Endothelial cell of umbilical vein (primary cell): ENCODE measurements at regions not wholly inside any gene's neighbourhood (a gene's known extent, or its start where the extent isn't known, plus 50 kb on each side); places are given as distances from the start of the nearest gene placed in this dataset.

Source experiments
- BruUV-seq: library from RNA; stranded (reverse); fragments of 400-500 nt; replicated peaks from 2 replicates; lab custom pipeline; 2021; lab: Mats Ljungman, UMichigan
- CTCF ChIA-PET: fragments of 300-600, 350-600 bp; sonication (Branson Sonifier 250); formaldehyde crosslinking; loops from one replicate; lab custom pipeline; 2021; ENCODE audit warnings: antibody characterized with exemption, inconsistent platforms; lab: Charles Lee
- POLR2A ChIA-PET: fragments of 300-600, 350-600 bp; sonication (Branson Sonifier 250); formaldehyde crosslinking; loops from one replicate; lab custom pipeline; 2021; ENCODE audit warnings: antibody characterized with exemption, inconsistent platforms; lab: Charles Lee
- DNase-seq: peaks from one replicate; pipeline ENCODE4 v3.0.0-alpha.2; 2011; ENCODE audit warnings: low read depth, low spot score
- FAIRE-seq: peaks from 2 replicates; lab custom pipeline; 2011; peaks lifted over from hg19 to GRCh38; lab: Jason Lieb, UNC
- H2AFZ ChIP-seq: 2 replicates; pipeline ENCODE4 v1.6.0; 2012; ENCODE audit warnings: low read depth, low read length, control low read depth, inconsistent platforms
- H3K27ac ChIP-seq: 2 replicates; pipeline ENCODE4 v1.5.1; 2011; ENCODE audit warnings: low read depth, mild to moderate bottlenecking, control low read depth, low read length, moderate library complexity; ENCODE audit not compliant: insufficient read depth
- H3K27me3 ChIP-seq, 2 experiments: 2 replicates each; pipeline versions ENCODE4 v1.6.0 to v1.6.1; 2011; ENCODE audit warnings: low read length in 2 of 2, mixed read lengths in 1 of 2; ENCODE audit not compliant: control insufficient read depth in 2 of 2, insufficient read depth in 2 of 2
- H3K36me3 ChIP-seq, 2 experiments: 2 replicates in 1 of 2; 3 replicates in 1 of 2; pipeline ENCODE4 v1.5.1; 2011; ENCODE audit warnings: low read length in 2 of 2, mild to moderate bottlenecking in 1 of 2, moderate library complexity in 1 of 2; ENCODE audit not compliant: control insufficient read depth in 2 of 2, insufficient read depth in 2 of 2; ENCODE audit errors: extremely low read depth in 1 of 2
- H3K4me1 ChIP-seq: 3 replicates; pipeline ENCODE4 v1.5.1; 2011; ENCODE audit warnings: mild to moderate bottlenecking, low read length; ENCODE audit not compliant: control insufficient read depth, insufficient read depth; ENCODE audit errors: extremely low read depth
- H3K4me2 ChIP-seq: 2 replicates; pipeline ENCODE4 v1.6.1; 2011; ENCODE audit warnings: low read length, control low read depth, mixed read lengths; ENCODE audit not compliant: insufficient read depth
- H3K4me3 ChIP-seq, 3 experiments: fragments of 200-600 bp in 1 of 3; sonication (generic), shearing (Covaris generic) in 1 of 3; replicated peaks in 1 of 3; 2 replicates each; pipeline ENCODE4 v1.5.1; 2011 to 2016; ENCODE audit warnings: control low read depth in 3 of 3, low read length in 3 of 3, mild to moderate bottlenecking in 2 of 3, inconsistent platforms in 1 of 3, low read depth in 1 of 3, moderate library complexity in 1 of 3; ENCODE audit not compliant: insufficient read depth in 1 of 3
- H3K79me2 ChIP-seq: 2 replicates; pipeline ENCODE4 v1.6.0; 2012; ENCODE audit warnings: low read length, inconsistent platforms; ENCODE audit not compliant: control insufficient read depth, insufficient read depth
- H3K9ac ChIP-seq: replicated peaks from 2 replicates; pipeline ENCODE3; 2011; ENCODE audit warnings: low read length, control low read depth; ENCODE audit not compliant: insufficient read depth; ENCODE audit errors: extremely low read depth
- H3K9me1 ChIP-seq: replicated peaks from 3 replicates; pipeline ENCODE4 v1.6.0; 2011; ENCODE audit warnings: mild to moderate bottlenecking, low read length; ENCODE audit not compliant: control insufficient read depth, insufficient read depth; ENCODE audit errors: extremely low read depth
- H3K9me3 ChIP-seq: replicated peaks from 2 replicates; pipeline ENCODE4 v1.5.1; 2012; ENCODE audit warnings: low read length, inconsistent platforms; ENCODE audit not compliant: control insufficient read depth, insufficient read depth
- H4K20me1 ChIP-seq: replicated peaks from 2 replicates; pipeline ENCODE3; 2011; ENCODE audit warnings: mild to moderate bottlenecking, low read length; ENCODE audit not compliant: control insufficient read depth, insufficient read depth; ENCODE audit errors: extremely low read depth
- CTCF ChIP-seq, 2 donors: IDR thresholded peaks; 1 replicate in 1 of 2; 2 replicates in 1 of 2; pipeline ENCODE4 v1.5.1; 2011; ENCODE audit warnings: low read length in 2 of 2, mild to moderate bottlenecking in 2 of 2, moderate library complexity in 2 of 2, control low read depth in 1 of 2, inconsistent platforms in 1 of 2, low read depth in 1 of 2; ENCODE audit not compliant: insufficient read depth in 1 of 2; ENCODE audit errors: extremely low read depth in 1 of 2
- EZH2 ChIP-seq: IDR thresholded peaks from 2 replicates; pipeline ENCODE4 v1.6.1; 2012; ENCODE audit warnings: borderline replicate concordance, low read depth, mild to moderate bottlenecking, moderate library complexity, low read length, inconsistent platforms; ENCODE audit not compliant: severe bottlenecking
- FOS ChIP-seq: IDR thresholded peaks from 2 replicates; pipeline ENCODE4 v1.6.1; 2011; ENCODE audit warnings: mild to moderate bottlenecking, low read length, moderate library complexity, borderline replicate concordance; ENCODE audit not compliant: insufficient read depth
- GATA2 ChIP-seq: IDR thresholded peaks from 2 replicates; pipeline ENCODE4 v1.7.0; 2011; ENCODE audit warnings: low read depth, mild to moderate bottlenecking, moderate library complexity, mixed read lengths, low read length; ENCODE audit not compliant: insufficient read length, insufficient read depth
- JUN ChIP-seq: IDR thresholded peaks from 2 replicates; pipeline ENCODE4 v1.6.1; 2011; ENCODE audit warnings: borderline replicate concordance, low read depth; ENCODE audit not compliant: insufficient read length, insufficient read depth
- MAX ChIP-seq: IDR thresholded peaks from 2 replicates; pipeline ENCODE4 v1.6.1; 2011; ENCODE audit not compliant: insufficient read depth, insufficient read length
- POLR2A ChIP-seq: IDR thresholded peaks from 2 replicates; pipeline ENCODE4 v1.6.1; 2012; ENCODE audit warnings: low read depth, mild to moderate bottlenecking, control low read depth, low read length
- POLR2AphosphoS5 ChIP-seq: IDR thresholded peaks from 2 replicates; pipeline ENCODE4 v1.6.1; 2012; ENCODE audit warnings: low read depth, mild to moderate bottlenecking, control low read depth, low read length, moderate library complexity; ENCODE audit not compliant: insufficient read depth
- dilution Hi-C: fragments of 300-500 bp; cut with MboI; formaldehyde crosslinking; loops from one replicate; pipeline ENCODE4 v1.15.0; 2019; ENCODE audit warnings: low sequenced_read_pairs; ENCODE audit not compliant: extremely low pct_ligation_motif_present
- intact Hi-C: fragments of 100-400 bp; cut with micrococcal nuclease; formaldehyde crosslinking; loops from one replicate; pipeline ENCODE4 v1.10.0; 2022

- intact Hi-C loops = no loop called here
- no peaks in the 10 kb centered on the region for H4K20me1 ChIP-seq
- H3K9me3 ChIP-seq = no peaks in the 10 kb centered on the region
- no peak for DNase-seq
- H3K27me3 ChIP-seq = no peaks in the 10 kb centered on the region
- ChIA-PET POLR2A (no interaction called here), CTCF (no interaction called here)
- dilution Hi-C loops = no loop called here
- H3K36me3 ChIP-seq = no peaks in the 10 kb centered on the region
- no peak overlapping the region for H3K4me2 ChIP-seq
- no peak for TF ChIP-seq POLR2A
- no peak for TF ChIP-seq EZH2
- no peak for TF ChIP-seq MAX
- no peak overlapping the region for H3K4me3 ChIP-seq
- no peak overlapping the region for H2AFZ ChIP-seq
- H3K79me2 ChIP-seq = no peaks in the 10 kb centered on the region
- FAIRE-seq = no peak
- H3K9me1 ChIP-seq = no peaks in the 10 kb centered on the region
- no peak overlapping the region for H3K9ac ChIP-seq
- BruUV-seq = no TSS peak
- no peaks in the 10 kb centered on the region for H3K4me1 ChIP-seq
- H3K27ac ChIP-seq = no peak overlapping the region
Measured at GRCh38 chr1:29628190-29628589, 391.9 kb downstream of the PTPRU start.

GRCh38 chr1:29626726-29627125 is 390.4 kb downstream of the PTPRU start:
- DNase-seq (no peak), FAIRE-seq (no peak)
- ChIA-PET POLR2A (no interaction called here), CTCF (no interaction called here)
- Histone ChIP-seq H4K20me1 (no peaks in the 10 kb centered on the region), H3K36me3 (no peaks in the 10 kb centered on the region), H3K4me3 (no peak overlapping the region), H3K9ac (no peak overlapping the region), H3K27ac (no peak overlapping the region), H3K9me3 (no peaks in the 10 kb centered on the region), H3K79me2 (no peaks in the 10 kb centered on the region), H3K4me1 (no peaks in the 10 kb centered on the region), H2AFZ (no peak overlapping the region), H3K9me1 (no peaks in the 10 kb centered on the region), H3K4me2 (no peak overlapping the region), H3K27me3 (no peaks in the 10 kb centered on the region)
- TF ChIP-seq CTCF (IDR thresholded peaks at IDR 0.05; ENCODE audit: extremely low read depth in 1 of 2, insufficient read depth in 1 of 2, low read depth in 1 of 2, low read length in 2 of 2) (no peak), EZH2 (no peak), MAX (no peak), JUN (no peak), GATA2 (no peak), POLR2AphosphoS5 (no peak), FOS (no peak)
- no TSS peak for BruUV-seq
- dilution Hi-C loops = no loop called here
- intact Hi-C loops = no loop called here
